H1 (cell line): ENCODE measurements at regions not wholly inside any gene's neighbourhood (a gene's known extent, or its start where the extent isn't known, plus 50 kb on each side); places are given as distances from the start of the nearest gene placed in this dataset.
"Not testable (repeated sequence)": the region's sequence is repeated elsewhere in the genome, so short reads cannot be mapped to it uniquely, and the experiment has no call there.

Experiments
- CTCF ChIP-seq, 3 experiments: IDR thresholded peaks; 1 replicate in 2 of 3; 2 replicates in 1 of 3; pipeline versions ENCODE4 v1.5.1 to v1.6.1; 2011; ENCODE audit warnings: low read length in 3 of 3, mild to moderate bottlenecking in 3 of 3, inconsistent platforms in 2 of 3, low read depth in 1 of 3, moderate library complexity in 1 of 3; ENCODE audit not compliant: insufficient read depth in 1 of 3; ENCODE audit errors: control extremely low read depth in 1 of 3
- MAFK ChIP-seq: IDR thresholded peaks from 2 replicates; pipeline ENCODE4 v1.6.1; 2012; ENCODE audit warnings: low read depth, mild to moderate bottlenecking, improper control_type of control experiment, low read length
- POLR2AphosphoS5 ChIP-seq: IDR thresholded peaks from 2 replicates; pipeline ENCODE4 v1.6.1; 2011; ENCODE audit warnings: low read depth, low read length
- TAF1 ChIP-seq: IDR thresholded peaks from 2 replicates; pipeline ENCODE4 v1.6.1; 2011; ENCODE audit warnings: mild to moderate bottlenecking, low read depth, low read length
- TF ChIP-seq, protein P1 (sequence below): IDR thresholded peaks from 2 replicates; pipeline ENCODE4 v1.6.1; 2011; ENCODE audit warnings: low read length, improper control_type of control experiment

DNA sequence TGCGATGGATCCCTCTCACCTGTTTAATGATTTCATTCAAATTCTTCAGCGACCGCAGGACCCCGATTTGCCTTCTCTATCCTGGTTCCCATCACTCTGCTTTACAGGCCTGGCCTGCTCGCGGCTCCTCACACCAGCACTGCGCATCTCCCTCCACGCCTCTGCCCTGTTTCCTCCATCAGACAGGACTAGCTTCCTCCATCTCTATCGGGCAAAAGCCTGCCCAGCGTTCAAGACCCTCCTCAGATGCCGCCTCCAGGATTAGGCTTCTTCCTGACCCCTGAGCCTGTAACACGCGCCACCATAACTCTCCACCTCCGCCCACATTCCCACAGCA, 881.1 kb upstream of the DEFB115 start:
- not testable (repeated sequence) for TF ChIP-seq TAF1; MAFK; POLR2AphosphoS5; CTCF (IDR thresholded peaks at IDR 0.05; ENCODE audit: control extremely low read depth in 1 of 3, insufficient read depth in 1 of 3, low read depth in 1 of 3, low read length in 3 of 3)
- TF ChIP-seq, protein P1, sequence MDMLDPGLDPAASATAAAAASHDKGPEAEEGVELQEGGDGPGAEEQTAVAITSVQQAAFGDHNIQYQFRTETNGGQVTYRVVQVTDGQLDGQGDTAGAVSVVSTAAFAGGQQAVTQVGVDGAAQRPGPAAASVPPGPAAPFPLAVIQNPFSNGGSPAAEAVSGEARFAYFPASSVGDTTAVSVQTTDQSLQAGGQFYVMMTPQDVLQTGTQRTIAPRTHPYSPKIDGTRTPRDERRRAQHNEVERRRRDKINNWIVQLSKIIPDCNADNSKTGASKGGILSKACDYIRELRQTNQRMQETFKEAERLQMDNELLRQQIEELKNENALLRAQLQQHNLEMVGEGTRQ = not testable (repeated sequence)
